ENCODE measurements at regions not wholly inside any gene's neighbourhood (a gene's known extent, or its start where the extent isn't known, plus 50 kb on each side); places are given as distances from the start of the nearest gene placed in this dataset.

GRCh38 chr1:69498711-69499110, 69.0 kb upstream of the LRRC7 start:
- H3K4me3 Mint-ChIP-seq: no peak overlapping the region
- H3K36me3 Mint-ChIP-seq: no peaks in the 10 kb centered on the region
- ATAC-seq: no peak
- no peaks in the 10 kb centered on the region for H3K9me3 Mint-ChIP-seq
- H3K27me3 Mint-ChIP-seq: no peaks in the 10 kb centered on the region
- no peaks in the 10 kb centered on the region for H3K4me1 Mint-ChIP-seq
- no peak overlapping the region for H3K27ac Mint-ChIP-seq

- ATAC-seq: no peak
- no peaks in the 10 kb centered on the region for H3K4me1 Mint-ChIP-seq
- no peaks in the 10 kb centered on the region for H3K9me3 Mint-ChIP-seq
- no peak overlapping the region for H3K27ac Mint-ChIP-seq
- H3K27me3 Mint-ChIP-seq: no peaks in the 10 kb centered on the region
- H3K4me3 Mint-ChIP-seq: no peak overlapping the region
- H3K36me3 Mint-ChIP-seq: no peaks in the 10 kb centered on the region
These were observed 68.4 kb upstream of the LRRC7 start for GRCh38 chr1:69499203-69499803.

- Mint-ChIP-seq H3K36me3 (no peaks in the 10 kb centered on the region), H3K4me1 (no peaks in the 10 kb centered on the region), H3K4me3 (no peak overlapping the region), H3K27ac (no peak overlapping the region), H3K27me3 (no peaks in the 10 kb centered on the region), H3K9me3 (no peaks in the 10 kb centered on the region)
- no peak for ATAC-seq
These were observed 64.7 kb upstream of the LRRC7 start for GRCh38 chr1:69502991-69503390.

GRCh38 chr1:69504730-69505252, 62.9 kb upstream of the LRRC7 start:
- Mint-ChIP-seq H3K4me1 (no peaks in the 10 kb centered on the region), H3K4me3 (no peak overlapping the region), H3K27me3 (no peaks in the 10 kb centered on the region), H3K36me3 (no peaks in the 10 kb centered on the region), H3K9me3 (no peaks in the 10 kb centered on the region), H3K27ac (no peak overlapping the region)
- no peak for ATAC-seq

GRCh38 chr1:69506311-69506710, 61.4 kb upstream of the LRRC7 start:
- H3K27me3 Mint-ChIP-seq: no peaks in the 10 kb centered on the region
- H3K36me3 Mint-ChIP-seq: no peaks in the 10 kb centered on the region
- no peak overlapping the region for H3K27ac Mint-ChIP-seq
- H3K4me1 Mint-ChIP-seq: no peaks in the 10 kb centered on the region
- no peak overlapping the region for H3K4me3 Mint-ChIP-seq
- ATAC-seq: no peak
- no peaks in the 10 kb centered on the region for H3K9me3 Mint-ChIP-seq

- no peak for ATAC-seq
- no peaks in the 10 kb centered on the region for H3K9me3 Mint-ChIP-seq
- H3K4me1 Mint-ChIP-seq: no peaks in the 10 kb centered on the region
- H3K27me3 Mint-ChIP-seq: no peaks in the 10 kb centered on the region
- no peak overlapping the region for H3K4me3 Mint-ChIP-seq
- no peaks in the 10 kb centered on the region for H3K36me3 Mint-ChIP-seq
- H3K27ac Mint-ChIP-seq: no peak overlapping the region
These were observed 61.0 kb upstream of the LRRC7 start for GRCh38 chr1:69506721-69507120.

- H3K27me3 Mint-ChIP-seq: no peaks in the 10 kb centered on the region
- H3K9me3 Mint-ChIP-seq: no peaks in the 10 kb centered on the region
- H3K36me3 Mint-ChIP-seq: no peaks in the 10 kb centered on the region
- no peaks in the 10 kb centered on the region for H3K4me1 Mint-ChIP-seq
- H3K27ac Mint-ChIP-seq: no peak overlapping the region
- no peak overlapping the region for H3K4me3 Mint-ChIP-seq
- no peak for ATAC-seq
These were observed 57.7 kb upstream of the LRRC7 start for GRCh38 chr1:69510026-69510425.

GRCh38 chr1:69511426-69512192, 56.1 kb upstream of the LRRC7 start:
- peaks cover 1% of the 10 kb centered on the region for H3K9me3 Mint-ChIP-seq
- H3K27me3 Mint-ChIP-seq: no peaks in the 10 kb centered on the region
- H3K27ac Mint-ChIP-seq: no peak overlapping the region
- ATAC-seq: no peak
- H3K4me3 Mint-ChIP-seq: no peak overlapping the region
- no peaks in the 10 kb centered on the region for H3K4me1 Mint-ChIP-seq
- H3K36me3 Mint-ChIP-seq: no peaks in the 10 kb centered on the region

GRCh38 chr1:69513601-69514000, 54.1 kb upstream of the LRRC7 start:
- Mint-ChIP-seq H3K27ac (no peak overlapping the region), H3K36me3 (no peaks in the 10 kb centered on the region), H3K9me3 (peaks cover 3% of the 10 kb centered on the region), H3K27me3 (no peaks in the 10 kb centered on the region), H3K4me1 (no peaks in the 10 kb centered on the region), H3K4me3 (no peak overlapping the region)
- no peak for ATAC-seq
